HUES48 (cell line): ENCODE measurements at regions not wholly inside any gene's neighbourhood (a gene's known extent, or its start where the extent isn't known, plus 50 kb on each side); places are given as distances from the start of the nearest gene placed in this dataset.

Source experiments
- H3K27ac ChIP-seq: one replicate; pipeline ENCODE4 v1.7.0; 2013; ENCODE audit warnings: low read depth, low read length, inconsistent platforms
- H3K27me3 ChIP-seq: 2 replicates; pipeline ENCODE4 v1.6.1; 2013; ENCODE audit warnings: mild to moderate bottlenecking, low read length; ENCODE audit not compliant: control insufficient read depth, insufficient read depth
- H3K36me3 ChIP-seq: 2 replicates; pipeline ENCODE4 v1.6.1; 2013; ENCODE audit warnings: low read length; ENCODE audit not compliant: control insufficient read depth, insufficient read depth
- H3K4me1 ChIP-seq: 2 replicates; pipeline ENCODE4 v1.6.1; 2013; ENCODE audit warnings: mild to moderate bottlenecking, low read length; ENCODE audit not compliant: control insufficient read depth, insufficient read depth
- H3K4me3 ChIP-seq: 2 replicates; pipeline ENCODE4 v1.5.1; 2013; ENCODE audit warnings: mild to moderate bottlenecking, low read depth, low read length
- H3K9ac ChIP-seq: 2 replicates; pipeline ENCODE4 v1.6.1; 2013; ENCODE audit warnings: mild to moderate bottlenecking, low read depth, low read length, moderate library complexity
- H3K9me3 ChIP-seq: 2 replicates; pipeline ENCODE4 v1.6.1; 2013; ENCODE audit warnings: low read length; ENCODE audit not compliant: control insufficient read depth, insufficient read depth

DNA sequence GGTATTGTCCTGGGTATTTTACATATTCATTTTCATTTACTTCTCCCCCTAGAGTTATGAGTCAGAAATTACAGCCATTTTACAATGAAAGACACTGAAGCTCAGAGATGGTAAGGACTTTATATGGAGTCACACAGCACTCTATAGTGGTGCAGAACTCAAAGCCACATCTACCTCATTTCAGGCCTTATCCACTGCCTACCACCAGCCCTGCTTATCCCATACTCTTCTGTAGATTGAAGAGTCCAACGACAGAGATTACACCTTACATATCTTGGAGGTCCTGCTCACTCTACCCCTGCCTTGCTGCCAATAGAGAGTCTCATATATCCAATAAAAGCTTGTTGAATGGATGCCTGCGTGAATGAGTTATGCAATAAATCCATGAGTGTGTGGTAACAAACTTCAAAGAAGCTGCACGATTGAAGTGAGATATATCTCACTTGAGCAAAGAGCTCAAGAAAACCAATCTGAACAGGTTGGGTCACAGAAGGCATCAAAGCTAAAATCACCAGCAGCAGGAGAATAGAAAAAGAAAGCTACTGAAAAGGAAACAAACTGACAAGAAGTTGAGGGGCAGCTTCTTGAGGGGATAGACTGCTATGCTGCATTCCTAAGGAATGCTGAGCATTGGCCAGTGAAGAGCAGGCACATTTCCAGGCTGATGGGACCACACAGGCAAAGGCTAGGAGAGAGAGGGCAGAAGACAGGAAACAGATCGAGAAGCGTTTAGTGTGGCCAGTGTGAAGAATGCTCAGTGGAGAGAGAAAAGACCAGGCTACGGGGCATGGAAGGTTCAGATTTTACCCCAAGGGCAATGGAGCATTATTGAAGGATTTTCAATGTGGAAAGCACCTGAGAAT is 585.6 kb downstream of the DHX35 start:
- 0 out of 2 replicates have a peak, but pooled peaks cover 2% of the 10 kb centered on the region for H3K4me1 ChIP-seq
- no peaks in the 10 kb centered on the region for H3K9me3 ChIP-seq
- H3K27ac ChIP-seq, result no peak overlapping the region
- no peaks in the 10 kb centered on the region for H3K27me3 ChIP-seq
- H3K36me3 ChIP-seq, result no peaks in the 10 kb centered on the region
- no peak overlapping the region for H3K9ac ChIP-seq
- H3K4me3 ChIP-seq, result no peak overlapping the region

DNA sequence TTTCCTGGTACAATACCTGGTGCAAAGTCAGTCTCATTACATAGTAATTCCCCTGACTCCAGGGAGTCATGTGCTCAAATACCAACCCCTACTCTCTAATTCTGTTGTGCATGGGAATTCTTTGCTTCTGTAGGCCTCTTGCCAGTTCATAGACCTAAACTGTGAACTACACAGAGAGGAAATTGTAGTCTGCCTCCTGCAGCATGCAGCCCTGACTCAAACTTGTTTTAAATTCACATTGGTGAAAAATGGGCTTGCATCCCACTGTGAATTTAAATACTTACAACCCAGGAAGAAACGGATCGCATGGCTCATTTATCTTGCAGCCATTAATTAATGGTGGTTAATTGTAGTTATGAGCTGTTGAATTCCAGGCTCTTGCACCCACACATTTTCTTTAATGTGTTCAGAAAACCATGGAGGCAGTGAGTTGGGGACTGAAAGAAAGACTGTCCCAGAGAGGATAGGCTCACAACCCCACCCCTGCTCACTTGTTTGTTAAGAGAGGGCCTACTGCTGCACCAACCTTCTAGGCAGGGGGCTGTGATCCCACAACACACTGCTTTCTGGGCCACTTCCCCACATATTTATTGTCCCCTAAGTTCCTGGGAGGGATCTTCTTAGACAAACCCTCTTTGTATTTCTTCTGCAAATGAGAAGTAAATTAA is 579.1 kb downstream of the DHX35 start:
- H3K9ac ChIP-seq, result no peak overlapping the region
- no peaks in the 10 kb centered on the region for H3K36me3 ChIP-seq
- H3K4me1 ChIP-seq, result peaks cover 13% of the 10 kb centered on the region

DNA sequence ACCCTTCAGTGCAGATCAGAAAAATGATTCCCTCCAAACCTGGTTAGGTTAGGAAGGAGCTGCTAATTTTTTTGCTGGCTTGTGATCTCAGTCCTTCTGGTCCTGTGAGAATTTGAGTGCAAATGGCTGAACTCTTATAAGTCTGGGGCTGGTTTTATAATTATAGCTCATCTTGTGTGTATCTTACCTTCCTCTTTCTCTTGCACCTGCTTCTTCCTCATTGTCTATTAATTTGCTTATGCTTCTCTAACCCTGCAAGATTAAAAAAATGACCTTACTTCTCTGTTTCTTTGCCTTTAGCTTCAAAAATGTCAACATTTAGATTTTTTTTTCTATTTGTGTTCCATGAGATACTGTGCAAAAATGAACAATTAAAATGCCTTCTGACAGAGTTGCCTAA is 576.2 kb downstream of the DHX35 start:
- Histone ChIP-seq H3K9me3 (no peaks in the 10 kb centered on the region), H3K4me1 (peaks cover 27% of the 10 kb centered on the region), H3K4me3 (no peak overlapping the region), H3K36me3 (no peaks in the 10 kb centered on the region), H3K27me3 (no peaks in the 10 kb centered on the region), H3K9ac (no peak overlapping the region), H3K27ac (no peak overlapping the region)

More for the DNA sequence above, 579.1 kb downstream of the DHX35 start:
- no peak overlapping the region for H3K4me3 ChIP-seq
- H3K9me3 ChIP-seq, result no peaks in the 10 kb centered on the region
- H3K27me3 ChIP-seq, result no peaks in the 10 kb centered on the region
- peak overlapping the region; percentile 12 for H3K27ac ChIP-seq

DNA sequence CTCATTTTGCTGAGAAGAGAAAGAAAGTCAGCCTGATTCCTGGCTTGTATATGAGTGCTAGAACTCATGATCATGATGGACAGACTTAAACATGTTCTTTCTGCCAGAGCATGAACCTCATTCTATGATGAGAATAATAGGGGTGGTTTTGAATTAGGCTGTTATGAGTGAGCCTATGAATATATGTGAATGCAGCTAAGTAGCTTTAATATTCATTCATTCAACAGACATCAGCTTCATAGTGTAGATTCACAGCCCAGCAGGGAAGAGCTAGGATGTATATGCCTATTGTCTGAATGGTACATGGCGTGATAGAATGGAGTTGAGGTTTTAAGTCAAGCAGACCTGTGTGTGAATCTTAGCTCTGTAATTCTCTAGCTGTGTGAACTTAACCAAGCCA is 573.2 kb downstream of the DHX35 start:
- H3K36me3 ChIP-seq, result no peaks in the 10 kb centered on the region
- H3K4me3 ChIP-seq, result no peak overlapping the region
- H3K9ac ChIP-seq, result no peak overlapping the region
- H3K27ac ChIP-seq, result peak overlapping the region; percentile 12
- peaks cover 19% of the 10 kb centered on the region for H3K4me1 ChIP-seq
- no peaks in the 10 kb centered on the region for H3K27me3 ChIP-seq
- H3K9me3 ChIP-seq, result no peaks in the 10 kb centered on the region

DNA sequence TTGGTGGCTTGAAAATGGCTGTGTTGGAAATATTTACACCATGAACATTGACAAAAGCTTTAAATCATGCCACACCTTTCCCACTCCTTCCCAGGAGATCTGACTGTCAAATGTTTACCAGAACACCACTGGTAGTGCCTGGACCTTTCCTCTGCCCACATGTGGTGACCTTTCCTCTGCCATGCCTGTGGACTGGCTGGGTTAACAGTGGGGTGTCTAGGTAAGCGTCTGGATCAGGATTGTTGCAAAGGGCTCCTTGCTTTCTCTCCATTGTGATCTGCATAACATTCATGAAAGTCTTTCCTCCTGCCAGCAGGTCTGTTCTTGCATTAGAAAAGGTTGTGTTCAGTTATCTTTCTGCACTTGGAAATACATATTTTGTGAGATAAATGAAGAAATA is 572.7 kb downstream of the DHX35 start:
- Histone ChIP-seq H3K27me3 (no peaks in the 10 kb centered on the region), H3K27ac (peak overlapping the region; percentile 12), H3K9ac (no peak overlapping the region), H3K4me3 (no peak overlapping the region), H3K36me3 (no peaks in the 10 kb centered on the region), H3K9me3 (no peaks in the 10 kb centered on the region), H3K4me1 (peaks cover 19% of the 10 kb centered on the region)

DNA sequence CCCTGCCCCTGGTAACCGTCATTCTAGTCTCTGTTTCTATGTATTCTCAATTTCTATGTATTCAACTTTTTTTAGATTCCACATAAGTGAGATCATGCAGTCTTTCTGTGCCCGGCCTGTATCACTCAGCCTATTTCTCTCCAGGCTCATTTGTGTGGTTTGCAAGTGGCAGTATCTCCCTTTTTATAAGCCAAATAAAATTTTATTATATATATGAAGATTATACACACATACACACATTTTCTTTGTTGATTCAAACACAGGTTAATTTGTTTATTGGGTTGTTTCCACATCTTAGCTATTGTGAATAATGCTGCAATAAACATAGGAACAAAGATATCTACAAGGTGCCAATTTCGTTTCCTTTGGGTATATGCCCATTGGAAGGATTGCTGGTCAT is 571.7 kb downstream of the DHX35 start:
- H3K27me3 ChIP-seq, result no peaks in the 10 kb centered on the region
- no peak overlapping the region for H3K27ac ChIP-seq
- H3K9ac ChIP-seq, result no peak overlapping the region
- no peaks in the 10 kb centered on the region for H3K9me3 ChIP-seq
- no peaks in the 10 kb centered on the region for H3K36me3 ChIP-seq
- H3K4me1 ChIP-seq, result peaks cover 19% of the 10 kb centered on the region
- H3K4me3 ChIP-seq, result no peak overlapping the region

DNA sequence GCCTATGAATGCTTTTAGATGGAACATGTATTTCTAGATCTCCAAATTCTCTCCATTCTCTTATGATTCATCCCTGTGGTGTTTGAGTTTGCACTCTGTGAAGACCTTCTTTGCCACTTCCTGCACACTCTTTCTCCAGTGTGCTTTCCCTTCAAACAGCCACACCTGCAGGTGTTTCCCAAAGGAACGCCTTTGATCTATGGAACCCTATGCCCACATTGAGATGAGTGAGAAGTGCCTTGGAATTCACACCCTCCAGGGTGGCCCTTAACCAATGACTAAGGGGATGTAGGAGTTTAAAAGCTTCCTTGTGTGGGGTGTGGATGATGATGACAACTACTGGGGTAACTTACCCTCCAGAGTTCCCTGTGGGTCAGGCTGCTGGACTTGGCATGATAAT is 570.1 kb downstream of the DHX35 start:
- Histone ChIP-seq H3K36me3 (no peaks in the 10 kb centered on the region), H3K9me3 (no peaks in the 10 kb centered on the region), H3K27me3 (no peaks in the 10 kb centered on the region), H3K9ac (no peak overlapping the region), H3K4me1 (peaks cover 14% of the 10 kb centered on the region), H3K27ac (no peak overlapping the region), H3K4me3 (no peak overlapping the region)

DNA sequence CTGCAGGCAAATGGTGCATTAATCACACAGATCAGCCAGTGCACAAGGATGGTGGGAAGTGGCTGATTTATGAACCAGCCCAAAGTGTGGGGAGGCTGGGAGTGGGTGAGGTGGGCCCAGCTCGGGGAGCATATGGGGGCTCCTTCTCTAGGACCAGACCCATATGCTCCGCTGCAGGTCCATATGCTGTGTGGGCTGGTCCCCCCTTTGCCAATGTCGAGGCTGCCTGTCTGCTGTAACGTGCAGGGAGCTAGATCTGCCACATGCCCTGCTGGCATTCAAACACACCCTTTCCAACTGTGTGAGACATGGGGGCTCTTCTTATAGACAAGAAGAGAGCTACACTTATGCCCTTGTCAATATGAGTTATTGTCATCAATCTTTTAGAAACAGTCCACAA is 566.3 kb downstream of the DHX35 start:
- Histone ChIP-seq H3K4me1 (no peaks in the 10 kb centered on the region), H3K4me3 (no peak overlapping the region), H3K27me3 (no peaks in the 10 kb centered on the region), H3K9me3 (no peaks in the 10 kb centered on the region), H3K9ac (no peak overlapping the region), H3K27ac (no peak overlapping the region), H3K36me3 (no peaks in the 10 kb centered on the region)

DNA sequence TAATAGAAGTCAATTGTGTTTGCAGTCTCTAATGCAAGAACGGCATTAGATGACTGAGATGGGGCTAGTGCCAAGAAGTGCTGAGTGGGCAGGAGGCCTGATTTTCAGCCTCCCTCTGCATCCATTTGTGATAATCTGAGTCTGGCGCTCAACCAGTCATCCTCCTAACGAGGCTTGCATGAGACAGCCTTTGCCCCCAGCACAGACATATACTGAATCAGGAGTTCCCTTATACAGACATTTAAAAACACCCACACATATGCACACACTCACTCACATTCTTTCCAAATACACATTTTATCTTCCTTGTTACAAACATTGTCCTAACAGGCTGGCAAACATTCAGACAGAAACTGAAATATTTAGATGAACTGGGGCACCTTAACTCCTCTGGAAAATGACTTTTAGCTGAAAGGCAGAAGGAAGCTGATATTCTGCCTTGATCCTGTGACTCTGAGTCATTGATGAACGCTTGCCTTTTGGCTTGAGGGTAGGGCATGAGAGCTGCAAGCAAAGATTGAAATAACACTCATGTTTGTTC is 562.3 kb downstream of the DHX35 start:
- H3K27me3 ChIP-seq, result no peaks in the 10 kb centered on the region
- no peaks in the 10 kb centered on the region for H3K36me3 ChIP-seq
- H3K4me1 ChIP-seq, result no peaks in the 10 kb centered on the region
- H3K9ac ChIP-seq, result no peak overlapping the region
- H3K9me3 ChIP-seq, result no peaks in the 10 kb centered on the region
- H3K4me3 ChIP-seq, result no peak overlapping the region
- H3K27ac ChIP-seq, result no peak overlapping the region

DNA sequence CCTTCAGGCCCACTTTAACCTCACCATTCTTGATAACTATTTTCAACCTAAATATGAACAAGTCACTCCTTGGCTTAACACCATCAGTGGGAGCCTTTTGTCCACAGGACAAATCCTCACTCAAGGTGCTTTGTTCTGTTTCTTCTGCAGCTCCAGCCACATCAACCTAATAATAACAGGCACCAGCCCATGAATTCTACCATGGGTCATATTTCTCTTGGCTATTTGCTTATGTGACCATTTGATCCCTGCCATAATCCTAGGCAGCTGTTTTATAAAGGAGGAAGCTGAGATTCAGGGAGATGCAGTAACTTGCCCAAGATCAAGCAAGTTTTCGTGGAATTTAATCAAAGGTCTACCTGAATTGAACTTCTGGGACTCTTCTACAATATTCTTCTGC is 561.3 kb downstream of the DHX35 start:
- no peaks in the 10 kb centered on the region for H3K9me3 ChIP-seq
- no peak overlapping the region for H3K4me3 ChIP-seq
- H3K9ac ChIP-seq, result no peak overlapping the region
- no peaks in the 10 kb centered on the region for H3K27me3 ChIP-seq
- no peaks in the 10 kb centered on the region for H3K4me1 ChIP-seq
- H3K27ac ChIP-seq, result no peak overlapping the region
- H3K36me3 ChIP-seq, result no peaks in the 10 kb centered on the region

DNA sequence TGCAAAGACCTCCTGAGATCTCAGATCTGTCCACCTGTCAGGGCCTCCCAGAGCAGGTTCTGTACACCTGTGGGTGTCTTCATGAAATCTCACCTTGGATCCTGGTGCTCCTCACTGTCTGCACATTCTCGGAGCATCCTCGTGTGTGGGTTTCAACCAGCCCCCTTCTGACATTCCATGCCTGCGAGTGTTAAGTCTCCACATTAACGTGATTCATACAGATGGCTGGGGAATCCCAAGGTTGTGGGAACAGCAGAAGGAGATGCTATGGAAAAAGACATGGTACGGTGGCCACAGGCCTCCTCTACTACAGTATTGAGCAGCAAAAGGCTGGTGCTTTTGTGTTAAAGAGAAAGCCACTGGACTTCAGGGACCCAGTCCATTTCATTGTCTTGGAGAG is 556.5 kb downstream of the DHX35 start:
- no peak overlapping the region for H3K4me3 ChIP-seq
- H3K27me3 ChIP-seq, result no peaks in the 10 kb centered on the region
- H3K27ac ChIP-seq, result no peak overlapping the region
- no peaks in the 10 kb centered on the region for H3K4me1 ChIP-seq
- H3K9ac ChIP-seq, result no peak overlapping the region
- no peaks in the 10 kb centered on the region for H3K36me3 ChIP-seq
- no peaks in the 10 kb centered on the region for H3K9me3 ChIP-seq
